Suprapubic skin (tissue), 4 donors: ENCODE measurements at regions not wholly inside any gene's neighbourhood (a gene's known extent, or its start where the extent isn't known, plus 50 kb on each side); places are given as distances from the start of the nearest gene placed in this dataset.

Experiments
- DNase-seq, 2 donors: peaks; one replicate each; pipeline ENCODE4 v3.0.0-alpha.2; 2019; ENCODE audit warnings: low spot score in 2 of 2
- H3K27ac ChIP-seq: fragments of 200-600 bp; sonication (generic); one replicate; pipeline ENCODE4 v1.5.1; 2019
- H3K27me3 ChIP-seq: fragments of 200-600 bp; sonication (generic); one replicate; pipeline ENCODE4 v1.5.1; 2019
- H3K36me3 ChIP-seq: fragments of 200-600 bp; sonication (generic); one replicate; pipeline ENCODE4 v1.5.1; 2019
- H3K4me1 ChIP-seq: fragments of 200-600 bp; sonication (generic); one replicate; pipeline ENCODE4 v1.5.1; 2019
- H3K4me3 ChIP-seq: fragments of 200-600 bp; sonication (generic); one replicate; pipeline ENCODE4 v1.5.1; 2019; ENCODE audit warnings: mild to moderate bottlenecking
- H3K9me3 ChIP-seq: fragments of 200-600 bp; sonication (generic); one replicate; pipeline ENCODE4 v1.5.1; 2019
- CTCF ChIP-seq, 2 donors: fragments of 200-600 bp in 1 of 2; fragments of 450-650 bp in 1 of 2; sonication (generic) in 1 of 2; IDR thresholded peaks; one replicate each; pipeline ENCODE4 v1.5.1; 2016 to 2019; ENCODE audit warnings: antibody characterized with exemption in 2 of 2, mild to moderate bottlenecking in 1 of 2, moderate library complexity in 1 of 2
- EP300 ChIP-seq: sonication (generic); formaldehyde crosslinking; IDR thresholded peaks from one replicate; pipeline ENCODE4 v1.6.1; 2017; ENCODE audit warnings: antibody characterized with exemption
- POLR2A ChIP-seq, 2 donors: fragments of 450-650 bp; IDR thresholded peaks; one replicate each; pipeline ENCODE4 v1.6.1; 2017; ENCODE audit warnings: antibody characterized with exemption in 2 of 2, mild to moderate bottlenecking in 2 of 2, moderate library complexity in 2 of 2
- POLR2AphosphoS5 ChIP-seq, 3 donors: sonication (generic); formaldehyde crosslinking; IDR thresholded peaks; one replicate each; pipeline ENCODE4 v1.6.1; 2017; ENCODE audit warnings: antibody characterized with exemption in 3 of 3
- WGBS: methylation state at CpG from one replicate; pipeline ENCODE4 v1.1.5; 2018; 5-methylcytosine and 5-hydroxymethylcytosine counted together

GRCh38 chrX:93985344-93986307, 311.6 kb downstream of the FAM133A start:
- no peak for TF ChIP-seq CTCF (IDR thresholded peaks at IDR 0.05)
- no peak for TF ChIP-seq POLR2A (IDR thresholded peaks at IDR 0.05)
- no peak for TF ChIP-seq POLR2AphosphoS5 (IDR thresholded peaks at IDR 0.05)
- no peak for TF ChIP-seq EP300
- no peak for DNase-seq
- 69% methylated on average over 2 of the region's 2 CpGs for WGBS

More at GRCh38 chrX:93985344-93986307, 311.6 kb downstream of the FAM133A start:
- Histone ChIP-seq H3K4me1 (no peaks in the 10 kb centered on the region), H3K4me3 (no peak overlapping the region), H3K27ac (no peak overlapping the region), H3K27me3 (no peaks in the 10 kb centered on the region), H3K9me3 (no peaks in the 10 kb centered on the region), H3K36me3 (no peaks in the 10 kb centered on the region)
